GM12875 (cell line): ENCODE measurements at regions not wholly inside any gene's neighbourhood (a gene's known extent, or its start where the extent isn't known, plus 50 kb on each side); places are given as distances from the start of the nearest gene placed in this dataset.
"Not testable (repeated sequence)": the region's sequence is repeated elsewhere in the genome, so short reads cannot be mapped to it uniquely, and the experiment has no call there.

Experiments
- H3K4me3 ChIP-seq: one replicate; pipeline ENCODE4 v1.5.1; 2011; ENCODE audit warnings: low read depth, low read length, control low read depth
- TF ChIP-seq, protein P1 (sequence below): IDR thresholded peaks from 2 replicates; pipeline ENCODE4 v1.5.1; 2011; ENCODE audit warnings: low read depth, mild to moderate bottlenecking, control low read depth, inconsistent platforms, low read length, moderate library complexity, borderline replicate concordance; ENCODE audit not compliant: insufficient read depth

- H3K4me3 ChIP-seq = no peak overlapping the region
- TF ChIP-seq, protein P1, sequence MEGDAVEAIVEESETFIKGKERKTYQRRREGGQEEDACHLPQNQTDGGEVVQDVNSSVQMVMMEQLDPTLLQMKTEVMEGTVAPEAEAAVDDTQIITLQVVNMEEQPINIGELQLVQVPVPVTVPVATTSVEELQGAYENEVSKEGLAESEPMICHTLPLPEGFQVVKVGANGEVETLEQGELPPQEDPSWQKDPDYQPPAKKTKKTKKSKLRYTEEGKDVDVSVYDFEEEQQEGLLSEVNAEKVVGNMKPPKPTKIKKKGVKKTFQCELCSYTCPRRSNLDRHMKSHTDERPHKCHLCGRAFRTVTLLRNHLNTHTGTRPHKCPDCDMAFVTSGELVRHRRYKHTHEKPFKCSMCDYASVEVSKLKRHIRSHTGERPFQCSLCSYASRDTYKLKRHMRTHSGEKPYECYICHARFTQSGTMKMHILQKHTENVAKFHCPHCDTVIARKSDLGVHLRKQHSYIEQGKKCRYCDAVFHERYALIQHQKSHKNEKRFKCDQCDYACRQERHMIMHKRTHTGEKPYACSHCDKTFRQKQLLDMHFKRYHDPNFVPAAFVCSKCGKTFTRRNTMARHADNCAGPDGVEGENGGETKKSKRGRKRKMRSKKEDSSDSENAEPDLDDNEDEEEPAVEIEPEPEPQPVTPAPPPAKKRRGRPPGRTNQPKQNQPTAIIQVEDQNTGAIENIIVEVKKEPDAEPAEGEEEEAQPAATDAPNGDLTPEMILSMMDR = no peak
Measured at GRCh38 chr13:53101883-53102282, 73.3 kb downstream of the OLFM4 start.

- TF ChIP-seq, protein P1 = no peak
Measured at GRCh38 chr13:53104136-53104535, 75.5 kb downstream of the OLFM4 start.

GRCh38 chr13:53105477-53105876 is 76.9 kb downstream of the OLFM4 start:
- H3K4me3 ChIP-seq = no peak overlapping the region
- TF ChIP-seq, protein P1 = no peak

More at GRCh38 chr13:53104136-53104535, 75.5 kb downstream of the OLFM4 start:
- H3K4me3 ChIP-seq = no peak overlapping the region

GRCh38 chr13:53105890-53106289 is 77.3 kb downstream of the OLFM4 start:
- no peak overlapping the region for H3K4me3 ChIP-seq
- TF ChIP-seq, protein P1 = no peak

- H3K4me3 ChIP-seq = no peak overlapping the region
- TF ChIP-seq, protein P1 = no peak
Measured at GRCh38 chr13:53110181-53110580, 81.6 kb downstream of the OLFM4 start.

GRCh38 chr13:53110614-53111013 is 82.0 kb downstream of the OLFM4 start:
- TF ChIP-seq, protein P1 = no peak
- no peak overlapping the region for H3K4me3 ChIP-seq

DNA sequence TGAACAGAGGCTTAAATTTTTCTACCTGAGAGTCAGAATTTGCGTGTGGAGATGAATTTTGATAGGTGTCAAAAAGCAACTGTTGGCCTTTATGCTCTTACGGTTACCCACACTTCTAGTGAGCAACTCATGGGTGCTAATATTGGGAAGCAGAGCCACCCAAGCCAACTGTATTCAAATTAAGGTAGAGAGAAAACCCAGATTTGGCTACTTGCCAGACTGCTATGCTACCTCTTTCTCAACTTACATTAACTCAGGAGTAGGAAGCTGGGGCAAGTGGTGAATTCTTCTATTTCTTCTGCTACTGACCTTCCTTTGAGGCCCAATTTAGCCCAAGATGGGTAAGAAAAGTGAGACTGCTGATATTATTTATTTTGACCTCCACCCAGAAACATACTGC is 83.9 kb downstream of the OLFM4 start:
- TF ChIP-seq, protein P1 = no peak
- H3K4me3 ChIP-seq = no peak overlapping the region

DNA sequence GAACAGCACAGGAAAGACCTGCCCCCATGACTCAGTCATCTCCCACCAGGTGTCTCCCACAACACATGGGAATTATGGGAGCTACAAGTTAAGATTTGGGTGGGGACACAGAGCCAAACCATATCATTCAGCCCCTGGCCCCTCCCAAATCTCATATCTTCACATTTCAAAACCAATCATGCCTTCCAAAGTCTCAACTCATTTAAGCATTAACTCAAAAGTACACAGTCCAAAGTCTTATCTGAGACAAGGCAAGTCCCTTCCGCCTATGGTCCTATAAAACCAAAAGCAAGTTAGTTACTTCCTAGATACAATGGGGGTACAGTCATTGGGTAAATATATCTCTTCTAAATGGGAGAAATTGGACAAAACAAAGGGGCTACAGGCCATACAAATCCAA is 88.4 kb downstream of the OLFM4 start:
- H3K4me3 ChIP-seq = not testable (repeated sequence)
